Activated naive CD8-positive, alpha-beta T cell treated with anti-CD3 and anti-CD28 coated beads, Interleukin-2, amount 50 U/mL, for 24 hours (primary cell): ENCODE measurements at regions not wholly inside any gene's neighbourhood (a gene's known extent, or its start where the extent isn't known, plus 50 kb on each side); places are given as distances from the start of the nearest gene placed in this dataset.

Source experiments
- ATAC-seq: fragments of 150-1000 bp; cut with Tn5 transposase; one replicate; pipeline ENCODE4 v1.10.0; 2021
- DNase-seq: peaks from one replicate; pipeline ENCODE4 v3.0.0; 2021
- H3K27ac Mint-ChIP-seq: one replicate; pipeline ENCODE4 v1.8.0; 2021; ENCODE audit warnings: mild to moderate bottlenecking, mixed read lengths
- H3K27me3 Mint-ChIP-seq: one replicate; pipeline ENCODE4 v1.8.0; 2021; ENCODE audit warnings: mixed read lengths
- H3K36me3 Mint-ChIP-seq: one replicate; pipeline ENCODE4 v1.8.0; 2021; ENCODE audit warnings: low read depth, mixed read lengths
- H3K4me1 Mint-ChIP-seq: one replicate; pipeline ENCODE4 v1.8.0; 2021; ENCODE audit warnings: mixed read lengths
- H3K4me3 Mint-ChIP-seq: one replicate; pipeline ENCODE4 v1.8.0; 2021; ENCODE audit warnings: mild to moderate bottlenecking, moderate library complexity, mixed read lengths
- H3K9me3 Mint-ChIP-seq: one replicate; pipeline ENCODE4 v1.8.0; 2021; ENCODE audit warnings: mixed read lengths

- H3K9me3 Mint-ChIP-seq = peaks cover 4% of the 10 kb centered on the region
- H3K36me3 Mint-ChIP-seq = no peaks in the 10 kb centered on the region
- no peak overlapping the region for H3K4me3 Mint-ChIP-seq
- H3K27me3 Mint-ChIP-seq = no peaks in the 10 kb centered on the region
- no peak for DNase-seq
- no peak overlapping the region for H3K27ac Mint-ChIP-seq
- ATAC-seq = no peak
- H3K4me1 Mint-ChIP-seq = peaks cover 4% of the 10 kb centered on the region
Observed at GRCh38 chr6:170080828-170081371, 210.0 kb downstream of the DLL1 start.

- no peaks in the 10 kb centered on the region for H3K36me3 Mint-ChIP-seq
- DNase-seq (no peak), ATAC-seq (no peak)
- no peak overlapping the region for H3K4me3 Mint-ChIP-seq
- H3K27ac Mint-ChIP-seq = no peak overlapping the region
- H3K9me3 Mint-ChIP-seq = peaks cover 4% of the 10 kb centered on the region
- H3K27me3 Mint-ChIP-seq = no peaks in the 10 kb centered on the region
- H3K4me1 Mint-ChIP-seq = peaks cover 4% of the 10 kb centered on the region
Observed at GRCh38 chr6:170080169-170080827, 210.6 kb downstream of the DLL1 start.

GRCh38 chr6:170076466-170077165, 214.3 kb downstream of the DLL1 start:
- peaks cover 8% of the 10 kb centered on the region for H3K9me3 Mint-ChIP-seq
- H3K27me3 Mint-ChIP-seq = peaks cover 12% of the 10 kb centered on the region
- no peak overlapping the region for H3K27ac Mint-ChIP-seq
- DNase-seq (no peak), ATAC-seq (no peak)
- H3K4me3 Mint-ChIP-seq = no peak overlapping the region
- no peaks in the 10 kb centered on the region for H3K4me1 Mint-ChIP-seq
- H3K36me3 Mint-ChIP-seq = no peaks in the 10 kb centered on the region

GRCh38 chr6:170075659-170076223, 215.1 kb downstream of the DLL1 start:
- Mint-ChIP-seq H3K27ac (no peak overlapping the region), H3K27me3 (peaks cover 15% of the 10 kb centered on the region), H3K4me1 (no peaks in the 10 kb centered on the region), H3K36me3 (no peaks in the 10 kb centered on the region), H3K9me3 (peaks cover 8% of the 10 kb centered on the region), H3K4me3 (no peak overlapping the region)
- ATAC-seq (no peak), DNase-seq (no peak)

GRCh38 chr6:170074907-170075306, 216.0 kb downstream of the DLL1 start:
- no peaks in the 10 kb centered on the region for H3K36me3 Mint-ChIP-seq
- DNase-seq = no peak
- H3K27me3 Mint-ChIP-seq = peaks cover 15% of the 10 kb centered on the region
- no peak overlapping the region for H3K27ac Mint-ChIP-seq
- H3K4me3 Mint-ChIP-seq = no peak overlapping the region
- peaks cover 13% of the 10 kb centered on the region for H3K9me3 Mint-ChIP-seq
- no peaks in the 10 kb centered on the region for H3K4me1 Mint-ChIP-seq
- no peak for ATAC-seq

- Mint-ChIP-seq H3K27ac (no peak overlapping the region), H3K36me3 (no peaks in the 10 kb centered on the region), H3K27me3 (peaks cover 15% of the 10 kb centered on the region), H3K4me3 (no peak overlapping the region), H3K4me1 (no peaks in the 10 kb centered on the region), H3K9me3 (peaks cover 17% of the 10 kb centered on the region)
- DNase-seq (no peak), ATAC-seq (no peak)
Observed at GRCh38 chr6:170074435-170074834, 216.4 kb downstream of the DLL1 start.

GRCh38 chr6:170073846-170074245, 217.0 kb downstream of the DLL1 start:
- Mint-ChIP-seq H3K36me3 (no peaks in the 10 kb centered on the region), H3K9me3 (peaks cover 17% of the 10 kb centered on the region), H3K4me1 (no peaks in the 10 kb centered on the region), H3K27me3 (peaks cover 17% of the 10 kb centered on the region), H3K27ac (no peak overlapping the region), H3K4me3 (no peak overlapping the region)
- no peak for ATAC-seq
- no peak for DNase-seq

GRCh38 chr6:170072246-170072645, 218.6 kb downstream of the DLL1 start:
- H3K4me3 Mint-ChIP-seq = no peak overlapping the region
- no peaks in the 10 kb centered on the region for H3K4me1 Mint-ChIP-seq
- peaks cover 17% of the 10 kb centered on the region for H3K9me3 Mint-ChIP-seq
- peaks cover 17% of the 10 kb centered on the region for H3K27me3 Mint-ChIP-seq
- ATAC-seq (no peak), DNase-seq (no peak)
- no peak overlapping the region for H3K27ac Mint-ChIP-seq
- H3K36me3 Mint-ChIP-seq = no peaks in the 10 kb centered on the region

- Mint-ChIP-seq H3K27me3 (peaks cover 17% of the 10 kb centered on the region), H3K27ac (no peak overlapping the region)
- no peak for ATAC-seq
Observed at GRCh38 chr6:170069611-170070010, 221.3 kb downstream of the DLL1 start.

GRCh38 chr6:170068496-170068895, 222.4 kb downstream of the DLL1 start:
- Mint-ChIP-seq H3K4me1 (no peaks in the 10 kb centered on the region), H3K27me3 (peaks cover 13% of the 10 kb centered on the region), H3K9me3 (peaks cover 17% of the 10 kb centered on the region), H3K36me3 (no peaks in the 10 kb centered on the region), H3K27ac (no peak overlapping the region), H3K4me3 (no peak overlapping the region)
- no peak for DNase-seq
- ATAC-seq = no peak

More at GRCh38 chr6:170069611-170070010, 221.3 kb downstream of the DLL1 start:
- DNase-seq = no peak
- Mint-ChIP-seq H3K4me1 (no peaks in the 10 kb centered on the region), H3K36me3 (no peaks in the 10 kb centered on the region), H3K9me3 (peaks cover 17% of the 10 kb centered on the region), H3K4me3 (no peak overlapping the region)

GRCh38 chr6:170067923-170068360, 222.9 kb downstream of the DLL1 start:
- no peak for ATAC-seq
- Mint-ChIP-seq H3K27ac (no peak overlapping the region), H3K4me1 (no peaks in the 10 kb centered on the region), H3K27me3 (peaks cover 12% of the 10 kb centered on the region), H3K36me3 (no peaks in the 10 kb centered on the region), H3K4me3 (no peak overlapping the region), H3K9me3 (peaks cover 17% of the 10 kb centered on the region)
- DNase-seq = no peak

- Mint-ChIP-seq H3K27ac (no peak overlapping the region), H3K36me3 (no peaks in the 10 kb centered on the region), H3K4me3 (no peak overlapping the region)
Observed at GRCh38 chr6:170067181-170067641, 223.7 kb downstream of the DLL1 start.

GRCh38 chr6:170066679-170067078, 224.2 kb downstream of the DLL1 start:
- ATAC-seq = no peak
- H3K27ac Mint-ChIP-seq = no peak overlapping the region

More at GRCh38 chr6:170067181-170067641, 223.7 kb downstream of the DLL1 start:
- DNase-seq (no peak), ATAC-seq (no peak)
- Mint-ChIP-seq H3K27me3 (peaks cover 8% of the 10 kb centered on the region), H3K4me1 (no peaks in the 10 kb centered on the region), H3K9me3 (peaks cover 15% of the 10 kb centered on the region)

GRCh38 chr6:170063851-170064602, 226.9 kb downstream of the DLL1 start:
- Mint-ChIP-seq H3K9me3 (no peaks in the 10 kb centered on the region), H3K27me3 (no peaks in the 10 kb centered on the region), H3K4me3 (no peak overlapping the region), H3K4me1 (no peaks in the 10 kb centered on the region), H3K27ac (no peak overlapping the region), H3K36me3 (no peaks in the 10 kb centered on the region)
- DNase-seq (no peak), ATAC-seq (no peak)

More at GRCh38 chr6:170066679-170067078, 224.2 kb downstream of the DLL1 start:
- peaks cover 4% of the 10 kb centered on the region for H3K27me3 Mint-ChIP-seq
- peaks cover 12% of the 10 kb centered on the region for H3K9me3 Mint-ChIP-seq
- no peak for DNase-seq
- no peaks in the 10 kb centered on the region for H3K4me1 Mint-ChIP-seq
- no peak overlapping the region for H3K4me3 Mint-ChIP-seq
- H3K36me3 Mint-ChIP-seq = no peaks in the 10 kb centered on the region
